ENCODE measurements at regions not wholly inside any gene's neighbourhood (a gene's known extent, or its start where the extent isn't known, plus 50 kb on each side); places are given as distances from the start of the nearest gene placed in this dataset.

DNA sequence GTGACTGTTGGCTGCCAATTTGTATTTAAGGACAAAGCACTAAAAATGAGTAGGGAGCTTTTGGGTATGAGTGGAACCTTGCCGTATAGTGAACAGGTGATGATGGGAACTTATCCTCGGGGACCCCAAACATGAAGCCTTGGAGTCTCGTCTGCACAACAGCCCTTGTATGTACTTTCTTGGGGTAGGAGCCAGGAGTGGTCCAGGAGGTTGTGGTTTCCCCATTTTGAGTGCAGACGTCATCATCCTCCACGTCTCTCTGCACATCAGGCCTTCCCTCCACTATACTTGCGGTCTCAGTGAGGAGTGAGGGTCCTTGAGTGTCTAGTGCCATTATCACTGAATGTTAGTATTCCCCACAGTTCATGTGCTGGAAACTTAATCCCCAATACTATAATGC, 101.5 kb upstream of the HS6ST1 start:
- Mint-ChIP-seq H3K27ac (no peak overlapping the region), H3K27me3 (no peaks in the 10 kb centered on the region), H3K4me1 (ENCODE audit: low read depth) (no peaks in the 10 kb centered on the region), H3K9me3 (no peaks in the 10 kb centered on the region), H3K36me3 (ENCODE audit: low read depth) (no peaks in the 10 kb centered on the region), H3K4me3 (no peak overlapping the region)
- TF ChIP-seq, protein P1, sequence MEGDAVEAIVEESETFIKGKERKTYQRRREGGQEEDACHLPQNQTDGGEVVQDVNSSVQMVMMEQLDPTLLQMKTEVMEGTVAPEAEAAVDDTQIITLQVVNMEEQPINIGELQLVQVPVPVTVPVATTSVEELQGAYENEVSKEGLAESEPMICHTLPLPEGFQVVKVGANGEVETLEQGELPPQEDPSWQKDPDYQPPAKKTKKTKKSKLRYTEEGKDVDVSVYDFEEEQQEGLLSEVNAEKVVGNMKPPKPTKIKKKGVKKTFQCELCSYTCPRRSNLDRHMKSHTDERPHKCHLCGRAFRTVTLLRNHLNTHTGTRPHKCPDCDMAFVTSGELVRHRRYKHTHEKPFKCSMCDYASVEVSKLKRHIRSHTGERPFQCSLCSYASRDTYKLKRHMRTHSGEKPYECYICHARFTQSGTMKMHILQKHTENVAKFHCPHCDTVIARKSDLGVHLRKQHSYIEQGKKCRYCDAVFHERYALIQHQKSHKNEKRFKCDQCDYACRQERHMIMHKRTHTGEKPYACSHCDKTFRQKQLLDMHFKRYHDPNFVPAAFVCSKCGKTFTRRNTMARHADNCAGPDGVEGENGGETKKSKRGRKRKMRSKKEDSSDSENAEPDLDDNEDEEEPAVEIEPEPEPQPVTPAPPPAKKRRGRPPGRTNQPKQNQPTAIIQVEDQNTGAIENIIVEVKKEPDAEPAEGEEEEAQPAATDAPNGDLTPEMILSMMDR (IDR thresholded peaks at IDR 0.05), result no peak
- Histone ChIP-seq H3K36me3 (ENCODE audit: insufficient read depth, low read length) (no peaks in the 10 kb centered on the region), H3K27me3 (ENCODE audit: control insufficient read depth in 1 of 2, insufficient read depth in 2 of 2, low read length in 2 of 2) (peaks cover 0 to 3% of the 10 kb centered on the region in 2 experiments), H3K4me1 (ENCODE audit: insufficient read depth, low read length) (no peaks in the 10 kb centered on the region), H3K27ac (ENCODE audit: low read depth in 1 of 2, low read length in 2 of 2) (no peak overlapping the region), H3K9me3 (ENCODE audit: control insufficient read depth in 1 of 2, insufficient read depth in 1 of 2, low read length in 2 of 2) (peaks cover 0 to 8% of the 10 kb centered on the region in 2 experiments), H3K4me3 (ENCODE audit: low read length) (no peak overlapping the region)
- ATAC-seq (ENCODE audit: poor library complexity) (no peak), DNase-seq (no peak)
- POLR2A ChIA-PET, result no interaction called here
- CTCF ChIA-PET, result no interaction called here
- intact Hi-C loops (cut with DNase I, micrococcal nuclease), result no loop called here

DNA sequence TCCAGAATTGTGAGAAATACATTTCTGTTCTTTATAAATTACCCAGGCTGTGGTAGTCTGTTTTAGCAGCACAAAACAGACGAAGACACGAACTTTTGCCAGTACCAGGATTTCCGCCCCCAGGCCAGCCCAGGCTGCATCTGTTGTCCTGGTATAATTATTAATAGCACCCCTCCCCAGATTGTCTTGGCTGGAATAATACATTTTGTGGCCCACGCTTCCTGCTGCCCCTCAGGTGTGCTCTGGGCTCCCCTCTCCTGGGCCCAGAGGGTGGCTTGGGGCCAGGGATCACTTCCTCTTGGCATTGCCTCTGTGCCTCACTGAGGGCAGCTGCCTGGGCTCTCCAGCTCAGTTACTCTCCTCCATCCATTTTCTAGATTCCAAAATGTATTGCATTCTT, 102.1 kb upstream of the HS6ST1 start:
- CTCF ChIA-PET, result no interaction called here
- Histone ChIP-seq H3K36me3 (ENCODE audit: insufficient read depth, low read length) (no peaks in the 10 kb centered on the region), H3K4me1 (ENCODE audit: insufficient read depth, low read length) (no peaks in the 10 kb centered on the region), H3K27ac (ENCODE audit: low read depth in 1 of 2, low read length in 2 of 2) (no peak overlapping the region), H3K4me3 (ENCODE audit: low read length) (no peak overlapping the region), H3K9me3 (ENCODE audit: control insufficient read depth in 1 of 2, insufficient read depth in 1 of 2, low read length in 2 of 2) (peaks cover 0 to 8% of the 10 kb centered on the region in 2 experiments), H3K27me3 (ENCODE audit: control insufficient read depth in 1 of 2, insufficient read depth in 2 of 2, low read length in 2 of 2) (peaks cover 0 to 3% of the 10 kb centered on the region in 2 experiments)
- Mint-ChIP-seq H3K27ac (no peak overlapping the region), H3K4me1 (ENCODE audit: low read depth) (no peaks in the 10 kb centered on the region), H3K9me3 (no peaks in the 10 kb centered on the region), H3K36me3 (ENCODE audit: low read depth) (no peaks in the 10 kb centered on the region), H3K27me3 (no peaks in the 10 kb centered on the region), H3K4me3 (no peak overlapping the region)
- intact Hi-C loops (cut with DNase I, micrococcal nuclease), result no loop called here
- TF ChIP-seq, protein P1 (IDR thresholded peaks at IDR 0.05), result no peak
- DNase-seq, result no peak
- POLR2A ChIA-PET, result no interaction called here
- ATAC-seq (ENCODE audit: poor library complexity), result no peak

DNA sequence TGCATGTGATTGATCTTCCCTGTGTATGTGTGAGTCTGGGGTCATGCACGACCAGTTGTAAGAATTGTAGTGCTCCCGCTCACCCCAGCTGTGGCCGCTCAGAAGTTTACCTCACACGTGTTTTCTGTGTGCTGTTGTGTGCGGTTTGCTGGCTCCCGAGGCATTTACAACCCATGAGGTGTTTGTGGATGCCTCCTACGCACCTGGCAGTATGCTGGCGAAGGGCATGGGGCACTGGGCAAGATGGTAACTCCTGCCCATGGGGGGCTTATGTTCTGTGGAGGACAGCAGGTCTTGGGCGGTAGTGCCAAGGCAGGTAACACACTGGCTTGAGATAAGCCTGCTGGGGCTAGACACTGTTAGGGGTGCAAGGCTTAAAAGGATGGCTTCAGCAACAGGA, 102.6 kb upstream of the HS6ST1 start:
- intact Hi-C loops (cut with DNase I, micrococcal nuclease), result no loop called here
- no peak overlapping the region for H3K4me3 ChIP-seq (ENCODE audit: low read length)
- H3K4me1 ChIP-seq (ENCODE audit: insufficient read depth, low read length), result no peaks in the 10 kb centered on the region
- H3K36me3 ChIP-seq (ENCODE audit: insufficient read depth, low read length), result no peaks in the 10 kb centered on the region
- H3K9me3 ChIP-seq (ENCODE audit: control insufficient read depth in 1 of 2, insufficient read depth in 1 of 2, low read length in 2 of 2), result peaks cover 0 to 8% of the 10 kb centered on the region in 2 experiments
- Mint-ChIP-seq H3K36me3 (ENCODE audit: low read depth) (no peaks in the 10 kb centered on the region), H3K27ac (no peak overlapping the region), H3K9me3 (no peaks in the 10 kb centered on the region), H3K4me3 (no peak overlapping the region), H3K4me1 (ENCODE audit: low read depth) (no peaks in the 10 kb centered on the region), H3K27me3 (no peaks in the 10 kb centered on the region)
- TF ChIP-seq, protein P1 (IDR thresholded peaks at IDR 0.05), result no peak
- ATAC-seq (ENCODE audit: poor library complexity) (no peak), DNase-seq (no peak)
- no peak overlapping the region for H3K27ac ChIP-seq (ENCODE audit: low read depth in 1 of 2, low read length in 2 of 2)
- H3K27me3 ChIP-seq (ENCODE audit: control insufficient read depth in 1 of 2, insufficient read depth in 2 of 2, low read length in 2 of 2), result peaks cover 0 to 3% of the 10 kb centered on the region in 2 experiments
- CTCF ChIA-PET, result no interaction called here
- POLR2A ChIA-PET, result no interaction called here

Measured in CD4-positive, alpha-beta T cell (primary cell).